GM19468 (cell line): ENCODE measurements at regions not wholly inside any gene's neighbourhood (a gene's known extent, or its start where the extent isn't known, plus 50 kb on each side); places are given as distances from the start of the nearest gene placed in this dataset.
"Not testable (repeated sequence)": the region's sequence is repeated elsewhere in the genome, so short reads cannot be mapped to it uniquely, and the experiment has no call there.

Experiments
- ATAC-seq: cut with Tn5 transposase; IDR thresholded peaks from one replicate; pipeline ENCODE4 v1.9.1; 2021; ENCODE audit warnings: mild to moderate bottlenecking, moderate library complexity, moderate number of reproducible peaks; ENCODE audit not compliant: unreplicated experiment; ENCODE audit errors: extremely low read depth

- not testable (repeated sequence) for ATAC-seq
These were observed 231.5 kb downstream of the NPIPA7 start for GRCh38 chr16:16610389-16610967.

GRCh38 chr16:16613212-16613611 is 234.3 kb downstream of the NPIPA7 start:
- not testable (repeated sequence) for ATAC-seq

- ATAC-seq = not testable (repeated sequence)
These were observed 235.5 kb downstream of the NPIPA7 start for GRCh38 chr16:16614484-16614883.

GRCh38 chr16:16618963-16619465 is 240.1 kb downstream of the NPIPA7 start:
- ATAC-seq = not testable (repeated sequence)

GRCh38 chr16:16624367-16624766 is 245.4 kb downstream of the NPIPA7 start:
- not testable (repeated sequence) for ATAC-seq

GRCh38 chr16:16625140-16625539 is 246.2 kb downstream of the NPIPA7 start:
- ATAC-seq = not testable (repeated sequence)

GRCh38 chr16:16627865-16628264 is 248.9 kb downstream of the NPIPA7 start:
- not testable (repeated sequence) for ATAC-seq

- ATAC-seq = not testable (repeated sequence)
These were observed 259.3 kb downstream of the NPIPA7 start for GRCh38 chr16:16638231-16638630.

- ATAC-seq = not testable (repeated sequence)
These were observed 259.8 kb downstream of the NPIPA7 start for GRCh38 chr16:16638714-16639113.

- not testable (repeated sequence) for ATAC-seq
These were observed 264.9 kb downstream of the NPIPA7 start for GRCh38 chr16:16643828-16644227.

- not testable (repeated sequence) for ATAC-seq
These were observed 269.1 kb downstream of the NPIPA7 start for GRCh38 chr16:16648002-16648401.

- not testable (repeated sequence) for ATAC-seq
These were observed 293.4 kb downstream of the NPIPA7 start for GRCh38 chr16:16672180-16672812.

- ATAC-seq = not testable (repeated sequence)
These were observed 295.9 kb downstream of the NPIPA7 start for GRCh38 chr16:16674820-16675219.

- not testable (repeated sequence) for ATAC-seq
These were observed 342.9 kb downstream of the NPIPA7 start for GRCh38 chr16:16721849-16722248.

- not testable (repeated sequence) for ATAC-seq
These were observed 343.7 kb downstream of the NPIPA7 start for GRCh38 chr16:16722666-16723065.

GRCh38 chr16:16723819-16724519 is 345.0 kb downstream of the NPIPA7 start:
- ATAC-seq = not testable (repeated sequence)

GRCh38 chr16:16727048-16727447 is 348.1 kb downstream of the NPIPA7 start:
- not testable (repeated sequence) for ATAC-seq

- ATAC-seq = not testable (repeated sequence)
These were observed 363.6 kb downstream of the NPIPA7 start for GRCh38 chr16:16742573-16742972.

- not testable (repeated sequence) for ATAC-seq
These were observed 376.2 kb downstream of the NPIPA7 start for GRCh38 chr16:16754992-16755667.

- no peak for ATAC-seq
These were observed 384.5 kb downstream of the NPIPA7 start for GRCh38 chr16:16763449-16763848.
